ENCODE measurements at regions not wholly inside any gene's neighbourhood (a gene's known extent, or its start where the extent isn't known, plus 50 kb on each side); places are given as distances from the start of the nearest gene placed in this dataset.

DNA sequence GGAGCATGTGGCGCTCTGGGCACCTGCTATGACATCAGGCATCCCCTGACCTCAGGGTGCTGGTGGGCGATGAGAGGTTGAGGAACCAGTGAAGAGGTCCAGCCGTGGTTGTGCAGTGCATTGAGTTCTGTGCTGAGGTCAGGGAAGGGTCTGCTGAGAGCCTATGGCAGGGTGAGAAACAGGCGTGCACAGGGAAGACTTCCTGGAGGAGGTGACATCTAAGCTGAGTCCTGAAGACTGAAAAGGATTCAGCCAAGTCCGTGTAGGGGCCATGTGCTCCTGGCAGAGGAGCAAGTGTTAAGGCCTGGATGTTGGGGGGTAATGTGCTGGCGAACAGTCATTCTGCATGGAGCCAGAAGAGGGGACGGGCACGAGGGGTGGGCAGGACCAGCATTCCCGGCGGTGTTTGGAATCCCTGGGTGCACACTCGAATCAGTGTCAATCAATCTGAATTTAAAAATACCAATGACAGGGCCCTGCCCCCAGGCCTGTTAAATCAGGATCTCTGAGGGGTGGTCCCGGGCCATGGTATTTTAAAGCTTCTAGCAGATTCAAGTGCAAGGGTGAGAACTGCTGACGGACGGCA, 65.8 kb upstream of the CIBAR2 start:
- no peaks in the 10 kb centered on the region for H3K36me3 ChIP-seq (replicated peaks in 1 of 2; ENCODE audit: insufficient read depth in 1 of 2, low read depth in 2 of 2)
- WGBS, 2 donors = 80 to 93% methylated on average over 13 to 14 of the region's 14 CpGs
- intact Hi-C loops (cut with DNase I) = no loop called here
- H3K27ac ChIP-seq = no peak overlapping the region
- no peaks in the 10 kb centered on the region for H3K9me3 ChIP-seq
- H3K4me1 ChIP-seq = peaks cover 27% of the 10 kb centered on the region
- ATAC-seq (no peak), DNase-seq (no peak)
- no peaks in the 10 kb centered on the region for H3K27me3 ChIP-seq
- no peak overlapping the region for H3K4me3 ChIP-seq
- no peak for TF ChIP-seq POLR2A (IDR thresholded peaks at IDR 0.05)
- TF ChIP-seq, protein P1, sequence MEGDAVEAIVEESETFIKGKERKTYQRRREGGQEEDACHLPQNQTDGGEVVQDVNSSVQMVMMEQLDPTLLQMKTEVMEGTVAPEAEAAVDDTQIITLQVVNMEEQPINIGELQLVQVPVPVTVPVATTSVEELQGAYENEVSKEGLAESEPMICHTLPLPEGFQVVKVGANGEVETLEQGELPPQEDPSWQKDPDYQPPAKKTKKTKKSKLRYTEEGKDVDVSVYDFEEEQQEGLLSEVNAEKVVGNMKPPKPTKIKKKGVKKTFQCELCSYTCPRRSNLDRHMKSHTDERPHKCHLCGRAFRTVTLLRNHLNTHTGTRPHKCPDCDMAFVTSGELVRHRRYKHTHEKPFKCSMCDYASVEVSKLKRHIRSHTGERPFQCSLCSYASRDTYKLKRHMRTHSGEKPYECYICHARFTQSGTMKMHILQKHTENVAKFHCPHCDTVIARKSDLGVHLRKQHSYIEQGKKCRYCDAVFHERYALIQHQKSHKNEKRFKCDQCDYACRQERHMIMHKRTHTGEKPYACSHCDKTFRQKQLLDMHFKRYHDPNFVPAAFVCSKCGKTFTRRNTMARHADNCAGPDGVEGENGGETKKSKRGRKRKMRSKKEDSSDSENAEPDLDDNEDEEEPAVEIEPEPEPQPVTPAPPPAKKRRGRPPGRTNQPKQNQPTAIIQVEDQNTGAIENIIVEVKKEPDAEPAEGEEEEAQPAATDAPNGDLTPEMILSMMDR (IDR thresholded peaks at IDR 0.05) = no peak

DNA sequence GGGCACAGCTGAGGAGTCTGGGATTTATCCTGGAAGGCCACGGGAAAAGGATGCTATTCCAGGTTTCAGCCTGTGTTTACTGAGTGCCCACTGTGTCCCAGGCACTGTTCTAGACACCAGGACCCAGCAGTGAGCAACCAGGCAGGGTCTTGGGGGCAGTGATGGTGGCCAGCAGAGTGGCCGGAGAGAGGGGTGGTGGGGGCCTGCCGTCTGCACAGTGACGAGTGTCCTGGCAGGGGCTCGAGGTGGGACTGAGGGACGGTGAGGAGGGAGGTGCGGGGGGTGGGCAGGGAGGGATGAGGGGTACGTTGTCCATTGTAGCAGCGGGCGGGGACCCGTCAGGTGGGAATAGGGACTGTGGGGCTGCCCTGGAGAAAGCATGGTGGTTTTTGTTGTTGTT, 66.3 kb upstream of the CIBAR2 start:
- ATAC-seq (no peak), DNase-seq (no peak)
- no peak overlapping the region for H3K4me3 ChIP-seq
- WGBS, 2 donors = 91 to 92% methylated on average over 9 to 11 of the region's 11 CpGs
- no peaks in the 10 kb centered on the region for H3K9me3 ChIP-seq
- TF ChIP-seq POLR2A (IDR thresholded peaks at IDR 0.05) = no peak
- TF ChIP-seq, protein P1 (IDR thresholded peaks at IDR 0.05) = no peak
- H3K27me3 ChIP-seq = no peaks in the 10 kb centered on the region
- H3K4me1 ChIP-seq = peaks cover 23% of the 10 kb centered on the region
- no peak overlapping the region for H3K27ac ChIP-seq
- H3K36me3 ChIP-seq (replicated peaks in 1 of 2; ENCODE audit: insufficient read depth in 1 of 2, low read depth in 2 of 2) = no peaks in the 10 kb centered on the region
- intact Hi-C loops (cut with DNase I) = no loop called here

- no peaks in the 10 kb centered on the region for H3K36me3 ChIP-seq (replicated peaks in 1 of 2; ENCODE audit: insufficient read depth in 1 of 2, low read depth in 2 of 2)
- 81 to 83% methylated on average over 13 to 15 of the region's 15 CpGs for WGBS, 2 donors
- TF ChIP-seq POLR2A (IDR thresholded peaks at IDR 0.05) = no peak
- TF ChIP-seq, protein P1 (IDR thresholded peaks at IDR 0.05) = no peak
- H3K4me1 ChIP-seq = peaks cover 14% of the 10 kb centered on the region
- intact Hi-C loops (cut with DNase I) = no loop called here
- no peaks in the 10 kb centered on the region for H3K9me3 ChIP-seq
- DNase-seq = no peak
- no peak overlapping the region for H3K27ac ChIP-seq
- no peaks in the 10 kb centered on the region for H3K27me3 ChIP-seq
- H3K4me3 ChIP-seq = no peak overlapping the region
- ATAC-seq = no peak
These were observed 67.2 kb upstream of the CIBAR2 start for GRCh38 chr16:85179344-85180046.

- Histone ChIP-seq H3K27ac (no peak overlapping the region), H3K4me3 (no peak overlapping the region), H3K9me3 (no peaks in the 10 kb centered on the region), H3K36me3 (replicated peaks in 1 of 2; ENCODE audit: insufficient read depth in 1 of 2, low read depth in 2 of 2) (no peaks in the 10 kb centered on the region), H3K27me3 (no peaks in the 10 kb centered on the region), H3K4me1 (peaks cover 10% of the 10 kb centered on the region)
- DNase-seq (no peak), ATAC-seq (no peak)
- WGBS, 2 donors = 87 to 92% methylated on average over 19 to 23 of the region's 23 CpGs
- intact Hi-C loops (cut with DNase I) = no loop called here
- TF ChIP-seq POLR2A (IDR thresholded peaks at IDR 0.05) = no peak
- TF ChIP-seq, protein P1 (IDR thresholded peaks at IDR 0.05) = no peak
These were observed 68.0 kb upstream of the CIBAR2 start for GRCh38 chr16:85180047-85180826.

Data from body of pancreas (tissue), 4 donors.